Upper lobe of right lung (tissue), 1 donor: ENCODE measurements at regions not wholly inside any gene's neighbourhood (a gene's known extent, or its start where the extent isn't known, plus 50 kb on each side); places are given as distances from the start of the nearest gene placed in this dataset.
"Not testable (repeated sequence)": the region's sequence is repeated elsewhere in the genome, so short reads cannot be mapped to it uniquely, and the experiment has no call there.

Source experiments
- ATAC-seq: fragments of 200-7000 bp; cut with Tn5 transposase; one replicate; pipeline ENCODE4 v1.9.1; 2020; ENCODE audit warnings: mild to moderate bottlenecking, moderate library complexity
- DNase-seq: peaks from one replicate; pipeline ENCODE4 v3.0.0-alpha.2; 2020
- H3K27ac ChIP-seq: fragments of 200-600 bp; one replicate; pipeline ENCODE4 v1.8.0; 2022
- H3K27me3 ChIP-seq: fragments of 200-600 bp; one replicate; pipeline ENCODE4 v1.8.0; 2022; ENCODE audit warnings: mild to moderate bottlenecking
- H3K36me3 ChIP-seq: fragments of 200-600 bp; one replicate; pipeline ENCODE4 v1.8.0; 2022
- H3K4me1 ChIP-seq: fragments of 200-600 bp; one replicate; pipeline ENCODE4 v1.8.0; 2022
- H3K4me3 ChIP-seq: fragments of 200-600 bp; one replicate; pipeline ENCODE4 v1.8.0; 2022; ENCODE audit warnings: mild to moderate bottlenecking
- H3K9me3 ChIP-seq: fragments of 200-600 bp; one replicate; pipeline ENCODE4 v1.8.0; 2022
- intact Hi-C: fragments of 100-400 bp; cut with DNase I; formaldehyde crosslinking; loops from one replicate; pipeline ENCODE4 v1.11.0; 2022
- donor health status: DM: no; HTN: yes; CAD: no; lungs with severe emphysema.

DNA sequence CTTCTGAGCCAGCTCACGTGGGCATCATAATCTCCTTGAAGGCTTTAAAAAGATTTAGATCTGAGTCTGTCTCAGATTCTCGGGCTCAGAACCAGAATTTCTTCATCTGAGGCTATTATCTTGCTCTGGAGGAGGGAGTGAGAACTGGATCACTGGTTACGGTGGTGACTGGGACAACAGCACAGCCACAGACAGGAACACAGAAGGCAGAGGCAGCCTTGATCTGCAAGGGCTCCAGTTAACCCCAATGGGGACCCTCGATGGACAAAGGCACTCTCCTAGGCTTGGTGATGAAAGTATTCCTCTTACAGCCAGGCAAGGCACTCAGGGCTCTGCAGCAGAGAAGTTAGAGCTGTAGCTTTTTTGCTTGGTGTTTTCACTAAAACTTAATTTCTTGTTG lies 87.7 kb upstream of the POTEM start:
- H3K27me3 ChIP-seq, H3K36me3 ChIP-seq, DNase-seq, intact Hi-C loops, H3K4me1 ChIP-seq, H3K4me3 ChIP-seq, H3K27ac ChIP-seq, H3K9me3 ChIP-seq: not testable (repeated sequence)
- peak; percentile 69 for ATAC-seq

DNA sequence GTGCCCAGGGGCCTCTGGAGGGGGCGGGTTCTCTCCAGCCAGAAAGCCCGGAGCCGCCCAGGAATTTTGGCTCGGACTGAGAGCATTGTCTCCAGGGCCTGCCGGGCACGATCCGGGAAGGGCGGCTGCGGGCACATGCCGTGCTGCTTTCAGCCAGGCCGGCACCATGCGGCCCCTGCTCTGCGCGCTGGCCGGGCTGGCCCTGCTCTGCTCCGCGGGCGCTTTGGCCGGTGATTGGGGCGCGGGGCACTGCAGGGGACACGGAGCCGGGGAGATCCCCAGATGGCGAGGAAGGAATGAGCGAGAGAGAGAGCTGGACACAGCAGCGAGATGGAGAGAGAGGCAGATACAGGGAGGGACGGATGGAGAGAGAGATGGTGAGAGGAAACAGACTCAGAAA lies 86.7 kb upstream of the POTEM start:
- intact Hi-C loops, H3K9me3 ChIP-seq, H3K4me1 ChIP-seq, H3K4me3 ChIP-seq, H3K27me3 ChIP-seq, DNase-seq, H3K36me3 ChIP-seq, H3K27ac ChIP-seq: not testable (repeated sequence)
- peak; percentile 50 for ATAC-seq

DNA sequence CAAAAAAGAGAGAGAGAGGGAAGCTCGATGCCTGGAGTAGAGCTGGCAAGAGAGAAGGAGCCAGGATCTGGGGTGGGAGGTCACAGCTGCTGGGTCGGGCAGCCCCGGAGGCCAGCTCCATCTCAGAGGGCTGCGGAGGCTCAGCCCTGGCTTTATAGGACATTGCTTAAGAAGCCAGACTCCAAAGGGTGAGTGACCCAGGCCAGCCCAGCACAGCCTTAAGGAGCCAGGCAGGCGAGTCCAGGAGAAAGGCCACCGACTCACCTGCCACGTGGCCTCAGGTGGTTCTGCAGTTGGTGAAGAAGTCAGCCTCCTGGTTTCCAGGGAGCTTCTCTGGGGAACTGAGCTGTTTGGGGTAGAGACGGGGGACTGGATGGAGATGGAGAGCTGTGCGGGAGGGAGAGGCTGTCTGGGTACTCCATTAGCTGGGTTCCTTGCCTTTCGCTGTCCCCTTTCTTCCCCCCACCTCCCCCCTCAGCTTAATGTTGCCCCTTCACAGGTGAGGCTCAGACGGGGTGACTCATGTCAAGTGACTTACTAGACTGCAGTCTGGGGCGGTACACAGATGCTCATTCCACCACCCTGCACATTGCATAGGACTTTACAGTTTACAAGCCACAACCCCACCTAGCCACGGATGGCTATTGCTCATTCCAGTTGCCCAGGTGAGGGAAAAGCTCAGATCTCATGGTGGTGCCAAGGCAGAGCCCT lies 85.9 kb upstream of the POTEM start:
- DNase-seq, H3K27me3 ChIP-seq, H3K27ac ChIP-seq, H3K4me1 ChIP-seq, H3K9me3 ChIP-seq, H3K36me3 ChIP-seq, H3K4me3 ChIP-seq, intact Hi-C loops: not testable (repeated sequence)
- ATAC-seq = peak; percentile 55

DNA sequence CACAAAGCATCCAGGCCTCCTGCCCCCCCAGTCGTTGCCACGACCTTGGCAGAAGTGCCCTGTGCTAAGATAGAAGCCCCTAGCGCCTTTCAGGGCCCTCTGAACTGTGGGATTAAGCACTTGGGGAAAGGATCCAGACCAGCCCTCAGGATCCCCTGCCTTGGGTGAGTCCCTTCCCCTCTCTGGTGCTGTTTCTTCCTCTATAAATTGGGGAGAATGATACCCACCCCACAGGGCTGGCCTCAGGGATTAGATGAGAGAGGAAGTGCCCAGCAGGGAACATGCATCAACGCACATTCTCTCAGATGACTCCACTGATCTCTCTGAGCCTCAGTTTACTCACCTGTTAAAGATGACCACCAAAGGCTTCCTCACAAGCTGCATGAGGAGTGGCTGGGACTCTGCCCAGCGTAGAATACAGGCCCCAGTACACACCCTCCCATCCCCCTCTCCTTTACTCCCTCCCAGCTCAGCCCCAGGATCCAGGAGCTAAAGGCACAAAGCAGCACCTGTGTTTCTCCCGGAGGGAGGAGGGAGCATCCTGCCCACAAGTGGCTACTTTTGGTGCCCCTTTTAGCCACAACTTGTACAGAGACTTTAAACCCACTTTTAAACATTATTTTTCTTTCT lies 85.3 kb upstream of the POTEM start:
- intact Hi-C loops, H3K27ac ChIP-seq, H3K9me3 ChIP-seq, H3K27me3 ChIP-seq, DNase-seq, H3K4me1 ChIP-seq, H3K4me3 ChIP-seq, H3K36me3 ChIP-seq: not testable (repeated sequence)
- peak; percentile 42 for ATAC-seq

DNA sequence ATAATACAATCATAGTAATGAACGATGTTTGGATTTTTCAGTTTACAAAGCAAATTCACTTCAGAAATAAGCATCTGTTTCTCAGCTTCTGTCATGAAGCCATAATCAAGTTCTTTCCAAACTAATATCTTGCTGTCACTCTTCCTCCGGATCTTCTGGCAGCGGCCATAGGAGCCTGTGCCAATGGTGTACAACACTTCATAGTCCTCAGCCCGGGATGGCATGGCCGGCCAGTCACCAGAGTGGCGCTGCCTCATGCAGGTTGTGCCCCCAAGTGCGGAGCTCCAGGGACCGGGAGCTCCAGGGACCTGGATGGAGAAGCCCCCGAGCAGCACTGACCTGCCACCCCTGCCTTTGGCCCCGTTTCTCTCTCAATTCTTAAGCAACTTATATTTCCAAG lies 77.0 kb upstream of the POTEM start:
- intact Hi-C loops, H3K27me3 ChIP-seq, H3K36me3 ChIP-seq, H3K27ac ChIP-seq, H3K4me3 ChIP-seq, H3K4me1 ChIP-seq, DNase-seq, ATAC-seq, H3K9me3 ChIP-seq: not testable (repeated sequence)

DNA sequence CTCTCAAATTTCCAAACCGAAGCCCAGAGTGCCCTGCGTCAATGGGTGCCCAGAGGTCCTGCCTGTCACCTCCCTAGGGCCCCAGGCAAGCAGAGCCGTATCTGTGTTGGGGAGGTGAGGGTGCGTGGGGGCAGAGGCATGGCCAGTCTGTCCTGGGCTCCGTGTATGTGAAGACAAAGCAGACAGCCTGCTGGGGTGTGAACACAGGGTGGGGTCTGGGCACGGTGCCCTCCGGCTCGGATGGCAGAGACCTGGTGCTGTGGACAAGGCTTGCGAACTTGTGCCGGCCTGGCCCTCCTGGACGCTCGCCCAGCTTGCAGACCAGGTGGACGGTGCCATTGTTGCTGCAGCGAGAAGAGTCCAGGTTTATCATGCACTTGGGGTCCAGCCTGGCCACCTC lies 53.4 kb upstream of the POTEM start:
- H3K27ac ChIP-seq, H3K27me3 ChIP-seq, DNase-seq, H3K4me3 ChIP-seq, H3K4me1 ChIP-seq, H3K9me3 ChIP-seq, H3K36me3 ChIP-seq, intact Hi-C loops: not testable (repeated sequence)
- peak; percentile 21 for ATAC-seq

DNA sequence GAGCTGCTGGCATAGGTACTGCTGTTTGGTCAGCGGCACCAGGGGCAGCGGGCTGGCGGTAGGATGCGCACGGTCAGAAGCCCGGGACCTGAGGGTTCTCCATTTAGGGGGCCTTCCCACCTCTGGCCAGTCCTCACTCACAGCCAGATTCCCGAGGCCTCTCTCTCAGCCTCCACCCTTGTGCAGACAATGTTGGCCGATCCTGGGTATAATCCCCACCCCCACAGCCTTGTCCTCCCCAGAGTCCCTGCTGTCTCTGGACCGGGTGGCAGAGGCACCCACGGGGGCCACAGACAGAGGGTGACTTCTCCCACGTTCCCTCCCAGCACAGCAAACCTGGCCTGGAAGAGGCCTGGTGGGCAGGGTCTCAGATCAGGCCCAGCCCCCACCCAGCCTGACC lies 52.7 kb upstream of the POTEM start:
- peak; percentile 49 for DNase-seq
- ATAC-seq, H3K36me3 ChIP-seq, H3K4me1 ChIP-seq, intact Hi-C loops, H3K4me3 ChIP-seq, H3K27ac ChIP-seq, H3K27me3 ChIP-seq, H3K9me3 ChIP-seq: not testable (repeated sequence)
